A673 (cell line): ENCODE measurements at regions not wholly inside any gene's neighbourhood (a gene's known extent, or its start where the extent isn't known, plus 50 kb on each side); places are given as distances from the start of the nearest gene placed in this dataset.

Experiments
- BruUV-seq: library from RNA; stranded (reverse); fragments of 400-500 nt; replicated peaks from 2 replicates; lab custom pipeline; 2021; lab: Mats Ljungman, UMichigan
- CTCF ChIA-PET: fragments of 300-600 bp; sonication (Branson Sonifier 250); formaldehyde crosslinking; loops from one replicate; lab custom pipeline; 2022; ENCODE audit warnings: antibody characterized with exemption; lab: Charles Lee
- POLR2A ChIA-PET: fragments of 300-600 bp; sonication (Branson Sonifier 250); formaldehyde crosslinking; loops from one replicate; lab custom pipeline; 2022; ENCODE audit warnings: antibody characterized with exemption; ENCODE audit not compliant: low non-redundant PET; lab: Charles Lee
- DNase-seq: peaks from one replicate; pipeline ENCODE4 v3.0.0-alpha.2; 2015; ENCODE audit warnings: low spot score
- H3K27ac ChIP-seq: fragments of 200-600 bp; sonication (generic); 2 replicates; pipeline ENCODE4 v1.5.1; 2016; ENCODE audit warnings: mixed run types, low read depth, mild to moderate bottlenecking, mixed read lengths, antibody characterized with exemption, low read length; ENCODE audit not compliant: poor library complexity, severe bottlenecking
- H3K27me3 ChIP-seq: fragments of 200-600 bp; sonication (generic); replicated peaks from 2 replicates; pipeline ENCODE4 v1.6.1; 2017; ENCODE audit warnings: mixed run types, low read depth, mild to moderate bottlenecking, mixed read lengths, antibody characterized with exemption, low read length; ENCODE audit not compliant: insufficient read depth, poor library complexity
- H3K36me3 ChIP-seq: fragments of 200-600 bp; sonication (generic); 2 replicates; pipeline ENCODE4 v1.6.1; 2016; ENCODE audit warnings: mixed run types, mild to moderate bottlenecking, mixed read lengths, antibody characterized with exemption, low read length; ENCODE audit not compliant: insufficient read depth, poor library complexity, severe bottlenecking
- H3K4me1 ChIP-seq: fragments of 200-600 bp; sonication (generic); 2 replicates; pipeline ENCODE4 v1.6.1; 2017; ENCODE audit warnings: mixed run types, mild to moderate bottlenecking, mixed read lengths, antibody characterized with exemption, low read length; ENCODE audit not compliant: insufficient read depth, poor library complexity, severe bottlenecking
- H3K4me3 ChIP-seq: fragments of 200-600 bp; sonication (generic); 2 replicates; pipeline ENCODE4 v1.5.1; 2016; ENCODE audit warnings: low read depth, mixed run types, mild to moderate bottlenecking, mixed read lengths, low read length; ENCODE audit not compliant: poor library complexity, severe bottlenecking
- H3K9me3 ChIP-seq: fragments of 200-600 bp; sonication (generic); 2 replicates; pipeline ENCODE4 v1.6.1; 2016; ENCODE audit warnings: mixed run types, low read depth, mild to moderate bottlenecking, mixed read lengths, antibody characterized with exemption, low read length; ENCODE audit not compliant: poor library complexity, severe bottlenecking
- EZH2 ChIP-seq: fragments of 200-600 bp; sonication (generic); IDR thresholded peaks from 2 replicates; pipeline ENCODE4 v1.6.1; 2017; ENCODE audit warnings: borderline replicate concordance, low read depth, mild to moderate bottlenecking, mixed read lengths, antibody characterized with exemption, low read length; ENCODE audit not compliant: poor library complexity, severe bottlenecking
- intact Hi-C: fragments of 100-400 bp; cut with micrococcal nuclease; formaldehyde crosslinking; loops from one replicate; pipeline ENCODE4 v1.10.0; 2022; ENCODE audit not compliant: unreplicated experiment
- TF ChIP-seq, protein P1 (sequence below): fragments of 300-800, 200-600 bp; sonication (generic); conservative IDR thresholded peaks from 2 replicates; pipeline ENCODE4 v1.5.1; 2017; ENCODE audit warnings: low read depth, mild to moderate bottlenecking, antibody characterized with exemption, low read length, moderate library complexity, mixed read lengths

GRCh38 chr9:19701274-19701673 lies 87.6 kb downstream of the SLC24A2 start:
- Histone ChIP-seq H3K36me3 (no peaks in the 10 kb centered on the region), H3K27me3 (no peaks in the 10 kb centered on the region), H3K27ac (no peak overlapping the region), H3K9me3 (no peaks in the 10 kb centered on the region), H3K4me1 (no peaks in the 10 kb centered on the region), H3K4me3 (no peak overlapping the region)
- no TSS peak for BruUV-seq
- TF ChIP-seq, protein P1, sequence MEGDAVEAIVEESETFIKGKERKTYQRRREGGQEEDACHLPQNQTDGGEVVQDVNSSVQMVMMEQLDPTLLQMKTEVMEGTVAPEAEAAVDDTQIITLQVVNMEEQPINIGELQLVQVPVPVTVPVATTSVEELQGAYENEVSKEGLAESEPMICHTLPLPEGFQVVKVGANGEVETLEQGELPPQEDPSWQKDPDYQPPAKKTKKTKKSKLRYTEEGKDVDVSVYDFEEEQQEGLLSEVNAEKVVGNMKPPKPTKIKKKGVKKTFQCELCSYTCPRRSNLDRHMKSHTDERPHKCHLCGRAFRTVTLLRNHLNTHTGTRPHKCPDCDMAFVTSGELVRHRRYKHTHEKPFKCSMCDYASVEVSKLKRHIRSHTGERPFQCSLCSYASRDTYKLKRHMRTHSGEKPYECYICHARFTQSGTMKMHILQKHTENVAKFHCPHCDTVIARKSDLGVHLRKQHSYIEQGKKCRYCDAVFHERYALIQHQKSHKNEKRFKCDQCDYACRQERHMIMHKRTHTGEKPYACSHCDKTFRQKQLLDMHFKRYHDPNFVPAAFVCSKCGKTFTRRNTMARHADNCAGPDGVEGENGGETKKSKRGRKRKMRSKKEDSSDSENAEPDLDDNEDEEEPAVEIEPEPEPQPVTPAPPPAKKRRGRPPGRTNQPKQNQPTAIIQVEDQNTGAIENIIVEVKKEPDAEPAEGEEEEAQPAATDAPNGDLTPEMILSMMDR, result no peak
- CTCF ChIA-PET, result no interaction called here
- DNase-seq, result no peak
- intact Hi-C loops, result no loop called here
- POLR2A ChIA-PET, result no interaction called here

DNA sequence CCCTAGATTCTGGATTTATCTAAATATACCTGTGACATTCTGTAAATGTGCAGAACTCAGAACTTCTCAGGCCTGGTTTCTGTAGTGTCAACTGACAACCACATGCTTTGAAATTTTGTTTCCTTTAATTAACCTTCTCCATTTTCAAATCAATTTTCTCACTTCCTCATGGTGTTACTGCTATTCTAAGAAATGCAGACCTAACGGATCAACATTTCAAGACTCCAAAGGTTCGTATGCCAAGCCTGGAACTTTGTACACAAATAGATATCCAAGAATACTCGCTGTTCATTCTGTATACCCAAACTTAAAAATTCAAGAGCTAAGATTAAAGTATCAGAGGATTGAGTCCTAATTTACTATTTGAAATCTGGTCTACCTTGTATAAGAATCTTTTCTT lies 88.1 kb downstream of the SLC24A2 start:
- no peak overlapping the region for H3K4me3 ChIP-seq
- DNase-seq, result no peak
- no peaks in the 10 kb centered on the region for H3K4me1 ChIP-seq
- no peak overlapping the region for H3K27ac ChIP-seq
- ChIA-PET POLR2A (no interaction called here), CTCF (no interaction called here)
- TF ChIP-seq, protein P1, result no peak
- no peak for TF ChIP-seq EZH2
- intact Hi-C loops, result no loop called here
- H3K27me3 ChIP-seq, result no peaks in the 10 kb centered on the region
- no peaks in the 10 kb centered on the region for H3K36me3 ChIP-seq
- no TSS peak for BruUV-seq
- H3K9me3 ChIP-seq, result no peaks in the 10 kb centered on the region

DNA sequence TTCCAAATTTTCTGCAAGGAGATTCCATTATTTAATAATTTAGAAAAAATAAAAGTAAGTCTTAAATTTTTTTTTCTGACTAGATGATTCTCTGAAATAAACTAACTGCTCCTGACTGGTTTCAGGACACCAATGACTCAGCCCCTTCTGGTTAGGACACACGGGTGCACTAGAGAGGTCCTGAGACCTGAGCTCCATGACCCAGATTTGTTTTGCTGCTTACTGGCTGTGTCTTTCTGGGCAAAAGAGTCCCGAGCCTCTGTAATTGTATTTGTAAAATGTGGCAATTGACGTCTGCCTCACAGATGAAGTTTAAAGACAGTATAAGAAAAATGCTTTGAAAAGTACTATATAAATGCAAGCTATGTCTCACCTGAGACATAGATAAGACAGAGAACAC lies 89.1 kb downstream of the SLC24A2 start:
- CTCF ChIA-PET, result no interaction called here

More for the DNA sequence above, 89.1 kb downstream of the SLC24A2 start:
- TF ChIP-seq, protein P1, result no peak
- TF ChIP-seq EZH2, result no peak
- no TSS peak for BruUV-seq
- H3K4me1 ChIP-seq, result no peaks in the 10 kb centered on the region
- no peaks in the 10 kb centered on the region for H3K9me3 ChIP-seq
- POLR2A ChIA-PET, result no interaction called here
- H3K27ac ChIP-seq, result no peak overlapping the region
- H3K4me3 ChIP-seq, result no peak overlapping the region
- DNase-seq, result no peak
- intact Hi-C loops, result no loop called here
- no peaks in the 10 kb centered on the region for H3K36me3 ChIP-seq
- no peaks in the 10 kb centered on the region for H3K27me3 ChIP-seq
